SK-N-MC (cell line): ENCODE measurements at regions not wholly inside any gene's neighbourhood (a gene's known extent, or its start where the extent isn't known, plus 50 kb on each side); places are given as distances from the start of the nearest gene placed in this dataset.

Source experiments
- EZH2 ChIP-seq: fragments of 200-600 bp; sonication (generic); IDR thresholded peaks from one replicate; pipeline ENCODE4 v1.6.1; 2017; ENCODE audit warnings: antibody characterized with exemption
- FOXP2 ChIP-seq: optimal IDR thresholded peaks from 2 replicates; pipeline ENCODE3; 2011; ENCODE audit warnings: mild to moderate bottlenecking, moderate library complexity; ENCODE audit not compliant: insufficient read depth; ENCODE audit errors: extremely low read length, control extremely low read depth
- POLR2AphosphoS5 ChIP-seq: IDR thresholded peaks from 2 replicates; pipeline ENCODE4 v1.6.1; 2012; ENCODE audit warnings: mild to moderate bottlenecking, low read depth, low read length, borderline replicate concordance

DNA sequence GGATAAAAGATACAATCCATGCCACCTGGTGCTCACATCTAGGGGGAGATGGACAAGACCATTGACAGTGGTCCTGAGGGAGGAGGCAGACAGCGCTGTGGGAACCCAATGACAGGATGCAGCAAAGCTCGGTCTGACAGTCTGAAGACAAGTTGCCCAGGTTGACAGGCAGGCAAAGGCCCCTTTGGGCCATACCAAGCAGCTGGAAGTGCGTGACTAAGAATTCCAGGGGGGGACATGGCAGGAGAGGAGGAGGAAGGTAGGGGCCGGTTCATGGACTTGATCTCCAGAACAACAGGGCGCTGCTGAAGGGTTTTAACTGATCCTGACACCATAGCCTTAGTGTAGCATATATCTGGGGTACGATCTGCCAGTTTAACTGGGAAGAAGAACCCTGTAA is 83.4 kb downstream of the RPLP1 start:
- TF ChIP-seq POLR2AphosphoS5, result no peak
- TF ChIP-seq EZH2, result no peak
- TF ChIP-seq FOXP2, result no peak
